ENCODE measurements at regions not wholly inside any gene's neighbourhood (a gene's known extent, or its start where the extent isn't known, plus 50 kb on each side); places are given as distances from the start of the nearest gene placed in this dataset.
A peak's percentile ranks its signal among the peaks of the same experiment; 100 is the strongest.

- Mint-ChIP-seq H3K9me3 (ENCODE audit: unreplicated experiment) (peaks cover 51% of the 10 kb centered on the region), H3K4me1 (ENCODE audit: insufficient read depth, unreplicated experiment) (no peaks in the 10 kb centered on the region), H3K27ac (ENCODE audit: low read depth, unreplicated experiment) (no peak overlapping the region), H3K27me3 (ENCODE audit: insufficient read depth, unreplicated experiment) (no peaks in the 10 kb centered on the region), H3K36me3 (ENCODE audit: insufficient read depth, unreplicated experiment) (peaks cover 6% of the 10 kb centered on the region), H3K4me3 (ENCODE audit: unreplicated experiment) (no peak overlapping the region)
- TF ChIP-seq CTCF (IDR thresholded peaks at IDR 0.05; ENCODE audit: unreplicated experiment), result no peak
- intact Hi-C loops (cut with micrococcal nuclease), result no loop called here
- no TSS peak for BruUV-seq (replicated peaks)
- ChIA-PET POLR2A (no interaction called here), CTCF (no interaction called here)
- DNase-seq (ENCODE audit: unreplicated experiment), result no peak
These were observed 378.4 kb upstream of the FSHR start for GRCh38 chr2:49532702-49533101.

- H3K4me1 Mint-ChIP-seq (ENCODE audit: insufficient read depth, unreplicated experiment), result no peaks in the 10 kb centered on the region
- intact Hi-C loops (cut with micrococcal nuclease), result no loop called here
- no peak for DNase-seq (ENCODE audit: unreplicated experiment)
- no peak overlapping the region for H3K4me3 Mint-ChIP-seq (ENCODE audit: unreplicated experiment)
- peaks cover 23% of the 10 kb centered on the region for H3K9me3 Mint-ChIP-seq (ENCODE audit: unreplicated experiment)
- ChIA-PET CTCF (interaction anchor here (1.0 kb wide), 1 partner anchor 15 kb away, joined by 3 read pairs; no protein-coding TSS in a partner anchor), POLR2A (no interaction called here)
- H3K27ac Mint-ChIP-seq (ENCODE audit: low read depth, unreplicated experiment), result no peak overlapping the region
- no TSS peak for BruUV-seq (replicated peaks)
- no peaks in the 10 kb centered on the region for H3K27me3 Mint-ChIP-seq (ENCODE audit: insufficient read depth, unreplicated experiment)
- no peaks in the 10 kb centered on the region for H3K36me3 Mint-ChIP-seq (ENCODE audit: insufficient read depth, unreplicated experiment)
- TF ChIP-seq CTCF (IDR thresholded peaks at IDR 0.05; ENCODE audit: unreplicated experiment), result no peak
These were observed 361.9 kb upstream of the FSHR start for GRCh38 chr2:49515996-49516782.

- Mint-ChIP-seq H3K27me3 (ENCODE audit: insufficient read depth, unreplicated experiment) (no peaks in the 10 kb centered on the region), H3K27ac (ENCODE audit: low read depth, unreplicated experiment) (no peak overlapping the region), H3K9me3 (ENCODE audit: unreplicated experiment) (peaks cover 16% of the 10 kb centered on the region), H3K36me3 (ENCODE audit: insufficient read depth, unreplicated experiment) (no peaks in the 10 kb centered on the region), H3K4me1 (ENCODE audit: insufficient read depth, unreplicated experiment) (no peaks in the 10 kb centered on the region), H3K4me3 (ENCODE audit: unreplicated experiment) (no peak overlapping the region)
- no peak for DNase-seq (ENCODE audit: unreplicated experiment)
- intact Hi-C loops (cut with micrococcal nuclease), result no loop called here
- ChIA-PET CTCF (no interaction called here), POLR2A (no interaction called here)
- TF ChIP-seq CTCF (IDR thresholded peaks at IDR 0.05; ENCODE audit: unreplicated experiment), result no peak
- BruUV-seq (replicated peaks), result no TSS peak
These were observed 359.9 kb upstream of the FSHR start for GRCh38 chr2:49514201-49514600.

- CTCF ChIA-PET, result interaction anchor here (0.6 to 1.2 kb wide), 5 partner anchors 12 to 912 kb away, joined by 3 to 6 read pairs (median 3); no protein-coding TSS in a partner anchor
These were observed 336.4 kb upstream of the FSHR start for GRCh38 chr2:49490710-49491109.

More at GRCh38 chr2:49490710-49491109, 336.4 kb upstream of the FSHR start:
- intact Hi-C loops (cut with micrococcal nuclease), result no loop called here
- Mint-ChIP-seq H3K4me3 (ENCODE audit: unreplicated experiment) (no peak overlapping the region), H3K27me3 (ENCODE audit: insufficient read depth, unreplicated experiment) (no peaks in the 10 kb centered on the region), H3K4me1 (ENCODE audit: insufficient read depth, unreplicated experiment) (no peaks in the 10 kb centered on the region), H3K36me3 (ENCODE audit: insufficient read depth, unreplicated experiment) (no peaks in the 10 kb centered on the region), H3K27ac (ENCODE audit: low read depth, unreplicated experiment) (no peak overlapping the region), H3K9me3 (ENCODE audit: unreplicated experiment) (peaks cover 21% of the 10 kb centered on the region)
- peak; percentile 43 for DNase-seq (ENCODE audit: unreplicated experiment)
- POLR2A ChIA-PET, result no interaction called here
- no peak for TF ChIP-seq CTCF (IDR thresholded peaks at IDR 0.05; ENCODE audit: unreplicated experiment)
- BruUV-seq (replicated peaks), result no TSS peak
